NAMALWA (cell line): ENCODE measurements at regions not wholly inside any gene's neighbourhood (a gene's known extent, or its start where the extent isn't known, plus 50 kb on each side); places are given as distances from the start of the nearest gene placed in this dataset.
A peak's percentile ranks its signal among the peaks of the same experiment; 100 is the strongest.

ENCODE experiments used
- DNase-seq: peaks from one replicate; pipeline ENCODE4 v3.0.0-alpha.2; 2015; ENCODE audit warnings: low spot score

DNA sequence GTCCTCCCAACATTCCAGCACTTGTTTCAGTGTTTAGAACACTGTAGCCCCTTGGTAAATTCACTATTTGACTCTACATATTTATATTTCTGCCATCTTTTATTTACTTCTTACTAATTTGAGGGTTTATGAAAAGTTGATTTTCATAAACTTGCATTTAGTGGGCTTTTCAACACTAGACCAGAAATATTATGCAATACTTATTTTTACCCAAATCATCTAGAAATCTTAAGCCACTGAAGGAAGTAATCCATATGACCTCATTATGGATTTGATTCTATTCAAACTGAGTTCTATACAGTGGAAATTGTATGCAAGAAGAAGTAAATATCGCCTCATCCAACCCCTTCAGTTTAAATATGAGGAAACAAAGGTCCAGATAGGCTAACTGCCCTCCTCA is 92.6 kb upstream of the VRK2 start:
- DNase-seq: no peak

GRCh38 chr2:57957238-57957637 is 89.4 kb upstream of the VRK2 start:
- DNase-seq: no peak

GRCh38 chr2:57959390-57959789 is 87.2 kb upstream of the VRK2 start:
- DNase-seq: no peak

- peak; percentile 6 for DNase-seq
Measured at GRCh38 chr2:57962861-57963260, 83.7 kb upstream of the VRK2 start.

DNA sequence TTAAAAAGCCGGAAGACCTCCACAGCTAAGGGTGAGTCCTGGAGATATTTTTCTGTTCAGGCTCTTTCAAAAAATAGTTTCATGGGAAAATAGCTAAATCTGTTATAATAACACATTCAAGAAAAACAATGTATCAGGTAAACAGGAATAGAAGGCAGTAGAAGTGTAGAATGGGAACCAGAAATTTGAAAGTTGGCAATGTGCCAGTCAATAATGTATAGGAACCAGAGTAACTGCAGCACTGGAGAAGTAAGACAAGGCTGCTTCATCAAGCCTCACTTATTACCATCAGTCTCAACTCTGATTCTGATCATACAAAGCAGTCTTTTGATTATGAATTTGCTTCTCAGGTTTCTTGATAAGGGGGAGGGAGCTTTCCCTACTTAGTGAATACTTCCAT is 81.4 kb upstream of the VRK2 start:
- DNase-seq: no peak

- DNase-seq: no peak
Measured at GRCh38 chr2:57965961-57966360, 80.6 kb upstream of the VRK2 start.

DNA sequence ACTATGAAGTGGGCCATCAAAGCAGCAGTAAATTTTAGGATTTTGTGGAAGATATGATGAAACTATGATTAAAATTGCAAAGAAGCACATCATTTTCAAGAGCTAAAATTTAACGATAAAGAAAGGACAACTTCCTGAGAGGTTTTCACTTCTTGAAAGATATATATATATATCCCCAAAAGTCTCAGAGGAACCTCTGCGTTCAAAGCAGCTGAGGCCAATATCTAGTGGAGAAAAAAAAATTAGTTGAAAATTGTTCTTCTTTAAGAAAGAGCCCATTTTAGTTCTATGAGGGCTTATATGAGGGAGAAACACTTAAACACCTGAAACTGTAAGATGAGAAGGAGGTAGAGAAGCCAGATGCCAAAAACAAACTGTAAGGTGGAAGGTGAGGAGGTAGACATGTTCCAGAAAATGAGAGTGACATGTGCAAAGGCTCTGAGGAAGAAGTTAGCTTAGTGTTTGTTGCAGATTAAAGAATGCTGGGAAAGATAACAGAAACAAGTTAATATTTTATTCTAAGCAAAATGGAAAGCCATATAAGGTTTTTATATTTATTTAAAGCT is 72.9 kb upstream of the VRK2 start:
- DNase-seq: peak; percentile 13

GRCh38 chr2:57979158-57979557 is 67.4 kb upstream of the VRK2 start:
- DNase-seq: no peak

DNA sequence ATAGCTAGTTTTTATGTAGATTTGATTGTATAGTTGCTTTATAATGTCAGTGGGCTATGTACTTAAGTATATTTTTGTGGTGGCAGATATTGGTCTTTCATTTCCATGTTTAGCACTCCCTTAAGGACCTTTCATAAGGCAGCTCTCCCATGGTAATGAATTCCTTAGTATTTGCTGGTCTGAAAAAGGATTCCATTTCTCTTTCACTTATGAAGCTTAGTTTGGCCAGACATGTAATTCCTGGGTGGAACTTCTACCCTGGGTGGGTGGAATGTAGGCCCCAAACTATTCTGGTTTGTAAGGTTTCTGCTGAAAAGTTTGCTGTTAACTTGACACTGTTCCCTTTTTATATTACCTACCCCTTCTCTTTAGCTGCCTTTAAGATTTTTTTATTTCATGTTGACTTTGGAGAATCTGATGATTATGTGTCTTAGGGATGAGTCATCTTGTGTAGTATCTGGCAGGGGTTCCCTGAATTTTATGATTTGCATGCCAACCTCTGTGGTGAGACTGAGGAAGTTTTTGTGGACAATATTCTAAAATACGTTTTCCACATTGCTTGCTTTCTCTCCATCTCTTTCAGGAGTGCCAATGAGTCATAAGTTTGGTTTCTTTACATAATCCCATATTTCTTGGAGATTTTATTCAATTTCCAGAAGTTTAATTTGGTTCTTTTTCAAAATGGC is 65.4 kb upstream of the VRK2 start:
- no peak for DNase-seq

DNA sequence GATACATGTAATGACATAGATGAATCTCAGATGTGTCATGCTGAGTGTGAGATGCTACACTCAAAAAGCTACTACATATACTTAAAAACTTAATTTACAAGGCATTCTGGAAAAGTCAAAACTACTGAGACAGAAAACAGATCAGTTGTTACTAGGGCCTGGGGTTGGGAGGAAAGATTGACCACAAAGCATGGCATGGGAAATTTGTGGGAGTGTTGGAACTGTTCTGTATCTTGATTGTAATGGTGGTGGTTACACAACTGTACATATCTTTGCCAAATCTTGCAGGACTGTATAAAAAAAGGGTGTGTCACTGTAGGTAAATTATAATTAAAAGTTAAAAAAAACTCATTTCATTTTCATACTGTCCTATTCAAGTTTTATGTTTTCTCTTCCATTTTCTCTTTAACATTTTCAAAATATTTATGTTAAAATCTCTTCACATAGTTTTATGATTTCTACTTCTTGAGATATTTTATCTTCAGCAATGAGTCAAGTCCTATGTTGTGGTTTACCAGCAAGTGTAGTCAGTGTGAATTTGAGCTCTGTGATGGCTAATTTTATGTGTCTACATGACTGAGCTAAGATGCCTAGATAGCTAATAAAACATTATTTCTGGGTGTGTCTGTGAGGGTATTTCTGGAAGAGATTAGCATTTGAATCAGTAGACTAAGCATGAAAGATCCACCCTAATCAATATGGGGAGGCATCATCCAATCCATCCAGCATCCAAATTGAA is 58.6 kb upstream of the VRK2 start:
- DNase-seq: no peak

GRCh38 chr2:57990118-57990725 is 56.4 kb upstream of the VRK2 start:
- DNase-seq: no peak
